Smooth muscle cell (in vitro differentiated cells): ENCODE measurements at regions not wholly inside any gene's neighbourhood (a gene's known extent, or its start where the extent isn't known, plus 50 kb on each side); places are given as distances from the start of the nearest gene placed in this dataset.
A peak's percentile ranks its signal among the peaks of the same experiment; 100 is the strongest.

Experiments
- DNase-seq: peaks from one replicate; lab custom pipeline; 2025; ENCODE audit not compliant: unreplicated experiment; lab: John Stamatoyannopoulos, UW
- H2AFZ ChIP-seq: fragments of 200-600 bp; sonication (generic); 2 replicates; pipeline ENCODE4 v1.6.0; 2016; ENCODE audit warnings: antibody characterized with exemption, low read depth, mild to moderate bottlenecking
- H3F3A ChIP-seq: fragments of 200-600 bp; sonication (generic); 2 replicates; pipeline ENCODE4 v1.6.0; 2017; ENCODE audit warnings: antibody characterized with exemption, low read depth
- H3K27ac ChIP-seq: fragments of 200-600 bp; sonication (generic); 2 replicates; pipeline ENCODE4 v1.5.1; 2016; ENCODE audit warnings: low read depth, mild to moderate bottlenecking
- H3K27me3 ChIP-seq: fragments of 200-600 bp; sonication (generic); 2 replicates; pipeline ENCODE4 v1.6.1; 2016; ENCODE audit warnings: low read depth, mild to moderate bottlenecking
- H3K36me3 ChIP-seq: fragments of 200-600 bp; sonication (generic); 2 replicates; pipeline ENCODE4 v1.5.1; 2016; ENCODE audit warnings: low read depth
- H3K4me1 ChIP-seq: fragments of 200-600 bp; sonication (generic); 2 replicates; pipeline ENCODE4 v1.5.1; 2016; ENCODE audit warnings: low read depth
- H3K4me2 ChIP-seq: fragments of 200-600 bp; sonication (generic); 2 replicates; pipeline ENCODE4 v1.6.0; 2016; ENCODE audit warnings: mild to moderate bottlenecking
- H3K4me3 ChIP-seq: fragments of 200-600 bp; sonication (generic); 2 replicates; pipeline ENCODE4 v1.5.1; 2016; ENCODE audit warnings: mild to moderate bottlenecking
- H3K79me2 ChIP-seq: fragments of 200-600 bp; sonication (generic); 2 replicates; pipeline ENCODE4 v1.6.0; 2016; ENCODE audit warnings: low read depth, mild to moderate bottlenecking
- H3K9ac ChIP-seq: fragments of 200-600 bp; sonication (generic); 2 replicates; pipeline ENCODE4 v1.6.0; 2016; ENCODE audit warnings: low read depth
- H3K9me3 ChIP-seq: fragments of 200-600 bp; sonication (generic); replicated peaks from 2 replicates; pipeline ENCODE4 v1.5.1; 2016; ENCODE audit warnings: low read depth
- H4K20me1 ChIP-seq: fragments of 200-600 bp; sonication (generic); 2 replicates; pipeline ENCODE4 v1.6.0; 2016; ENCODE audit warnings: low read depth
- CTCF ChIP-seq: fragments of 200-600 bp; sonication (generic); IDR thresholded peaks from 2 replicates; pipeline ENCODE4 v1.5.1; 2017; ENCODE audit warnings: borderline replicate concordance, mild to moderate bottlenecking, antibody characterized with exemption; ENCODE audit not compliant: insufficient read depth, poor library complexity, severe bottlenecking
- WGBS: methylation state at CpG from one replicate; pipeline ENCODE4 v1.1.7; 2016; ENCODE audit warnings: low lambda C conversion rate; 5-methylcytosine and 5-hydroxymethylcytosine counted together

- no peaks in the 10 kb centered on the region for H3K4me1 ChIP-seq
- no peaks in the 10 kb centered on the region for H4K20me1 ChIP-seq
- peaks cover 33% of the 10 kb centered on the region for H3K27me3 ChIP-seq
- no peaks in the 10 kb centered on the region for H3K36me3 ChIP-seq
- H3F3A ChIP-seq, result no peaks in the 10 kb centered on the region
- peak overlapping the region; percentile 62 for H3K4me3 ChIP-seq
- no peak for TF ChIP-seq CTCF
- H3K79me2 ChIP-seq, result no peaks in the 10 kb centered on the region
- H3K9ac ChIP-seq, result no peak overlapping the region
- H3K9me3 ChIP-seq, result no peaks in the 10 kb centered on the region
- no peak overlapping the region for H3K4me2 ChIP-seq
- no peak for DNase-seq
- 88% methylated on average over 7 of the region's 7 CpGs for WGBS
- no peak overlapping the region for H3K27ac ChIP-seq
- H2AFZ ChIP-seq, result no peak overlapping the region
Measured at GRCh38 chr10:26621243-26621888, 76.1 kb upstream of the PDSS1 start.

- no peaks in the 10 kb centered on the region for H3F3A ChIP-seq
- no peaks in the 10 kb centered on the region for H3K4me1 ChIP-seq
- no peak overlapping the region for H3K27ac ChIP-seq
- peak overlapping the region; percentile 62 for H3K4me3 ChIP-seq
- no peak for DNase-seq
- peak overlapping the region; percentile 93 for H3K4me2 ChIP-seq
- no peaks in the 10 kb centered on the region for H3K9me3 ChIP-seq
- no peaks in the 10 kb centered on the region for H4K20me1 ChIP-seq
- H3K9ac ChIP-seq, result no peak overlapping the region
- no peak for TF ChIP-seq CTCF
- peaks cover 35% of the 10 kb centered on the region for H3K27me3 ChIP-seq
- WGBS, result 22% methylated on average over 43 of the region's 47 CpGs
- H3K36me3 ChIP-seq, result no peaks in the 10 kb centered on the region
- H2AFZ ChIP-seq, result peak overlapping the region; percentile 74
- no peaks in the 10 kb centered on the region for H3K79me2 ChIP-seq
Measured at GRCh38 chr10:26621889-26622711, 75.4 kb upstream of the PDSS1 start.

GRCh38 chr10:26622891-26623290 is 74.6 kb upstream of the PDSS1 start:
- H3F3A ChIP-seq, result no peaks in the 10 kb centered on the region
- H4K20me1 ChIP-seq, result no peaks in the 10 kb centered on the region
- H3K27me3 ChIP-seq, result peaks cover 35% of the 10 kb centered on the region
- no peak for DNase-seq
- no peaks in the 10 kb centered on the region for H3K79me2 ChIP-seq
- no peaks in the 10 kb centered on the region for H3K4me1 ChIP-seq
- peak overlapping the region; percentile 93 for H3K4me2 ChIP-seq
- no peak overlapping the region for H3K27ac ChIP-seq
- H3K36me3 ChIP-seq, result no peaks in the 10 kb centered on the region
- H2AFZ ChIP-seq, result peak overlapping the region; percentile 74
- no peak overlapping the region for H3K9ac ChIP-seq
- H3K4me3 ChIP-seq, result peak overlapping the region; percentile 62
- no peak for TF ChIP-seq CTCF
- WGBS, result 90% methylated on average over 7 of the region's 7 CpGs
- no peaks in the 10 kb centered on the region for H3K9me3 ChIP-seq
